ENCODE measurements at regions not wholly inside any gene's neighbourhood (a gene's known extent, or its start where the extent isn't known, plus 50 kb on each side); places are given as distances from the start of the nearest gene placed in this dataset.

GRCh38 chr11:104584823-104585222, 313.4 kb downstream of the CASP12 start:
- no peak overlapping the region for H3K4me3 Mint-ChIP-seq
- H3K27ac Mint-ChIP-seq: no peak overlapping the region
- no peaks in the 10 kb centered on the region for H3K36me3 Mint-ChIP-seq (ENCODE audit: insufficient read depth in 2 of 2)
- no peaks in the 10 kb centered on the region for H3K9me3 Mint-ChIP-seq
- ATAC-seq (replicated peaks in 1 of 2): no peak
- H3K27me3 Mint-ChIP-seq (ENCODE audit: low read depth): peaks cover 14% of the 10 kb centered on the region
- DNase-seq: no peak
- no peaks in the 10 kb centered on the region for H3K4me1 Mint-ChIP-seq (ENCODE audit: low read depth)

GRCh38 chr11:104583857-104584256, 314.4 kb downstream of the CASP12 start:
- no peaks in the 10 kb centered on the region for H3K9me3 Mint-ChIP-seq
- H3K27ac Mint-ChIP-seq: no peak overlapping the region
- H3K4me3 Mint-ChIP-seq: no peak overlapping the region
- ATAC-seq (replicated peaks in 1 of 2) (no peak), DNase-seq (no peak)
- H3K27me3 Mint-ChIP-seq (ENCODE audit: low read depth): peaks cover 14% of the 10 kb centered on the region
- no peaks in the 10 kb centered on the region for H3K36me3 Mint-ChIP-seq (ENCODE audit: insufficient read depth in 2 of 2)
- no peaks in the 10 kb centered on the region for H3K4me1 Mint-ChIP-seq (ENCODE audit: low read depth)

GRCh38 chr11:104582431-104582830, 315.8 kb downstream of the CASP12 start:
- Mint-ChIP-seq H3K4me1 (ENCODE audit: low read depth) (no peaks in the 10 kb centered on the region), H3K9me3 (no peaks in the 10 kb centered on the region), H3K27me3 (ENCODE audit: low read depth) (peaks cover 14% of the 10 kb centered on the region), H3K27ac (no peak overlapping the region), H3K36me3 (ENCODE audit: insufficient read depth in 2 of 2) (no peaks in the 10 kb centered on the region), H3K4me3 (no peak overlapping the region)
- no peak for DNase-seq
- ATAC-seq (replicated peaks in 1 of 2): no peak

- H3K36me3 Mint-ChIP-seq (ENCODE audit: insufficient read depth in 2 of 2): no peaks in the 10 kb centered on the region
- ATAC-seq (replicated peaks in 1 of 2): no peak
- peaks cover 14% of the 10 kb centered on the region for H3K27me3 Mint-ChIP-seq (ENCODE audit: low read depth)
Observed at GRCh38 chr11:104581246-104581980, 316.8 kb downstream of the CASP12 start.

GRCh38 chr11:104573441-104573990, 324.7 kb downstream of the CASP12 start:
- Mint-ChIP-seq H3K9me3 (peaks cover 3 to 6% of the 10 kb centered on the region in 2 donors), H3K27me3 (ENCODE audit: low read depth) (no peaks in the 10 kb centered on the region)

More at GRCh38 chr11:104581246-104581980, 316.8 kb downstream of the CASP12 start:
- no peak overlapping the region for H3K4me3 Mint-ChIP-seq
- no peaks in the 10 kb centered on the region for H3K9me3 Mint-ChIP-seq
- no peaks in the 10 kb centered on the region for H3K4me1 Mint-ChIP-seq (ENCODE audit: low read depth)
- DNase-seq: no peak
- no peak overlapping the region for H3K27ac Mint-ChIP-seq

GRCh38 chr11:104572279-104572678, 326.0 kb downstream of the CASP12 start:
- Mint-ChIP-seq H3K9me3 (peaks cover 3 to 6% of the 10 kb centered on the region in 2 donors), H3K27me3 (ENCODE audit: low read depth) (no peaks in the 10 kb centered on the region), H3K36me3 (ENCODE audit: insufficient read depth in 2 of 2) (no peaks in the 10 kb centered on the region), H3K27ac (no peak overlapping the region), H3K4me1 (ENCODE audit: low read depth) (no peaks in the 10 kb centered on the region), H3K4me3 (no peak overlapping the region)
- no peak for ATAC-seq (replicated peaks in 1 of 2)
- DNase-seq: no peak

More at GRCh38 chr11:104573441-104573990, 324.7 kb downstream of the CASP12 start:
- Mint-ChIP-seq H3K27ac (no peak overlapping the region), H3K36me3 (ENCODE audit: insufficient read depth in 2 of 2) (no peaks in the 10 kb centered on the region), H3K4me3 (no peak overlapping the region), H3K4me1 (ENCODE audit: low read depth) (no peaks in the 10 kb centered on the region)
- ATAC-seq (replicated peaks in 1 of 2) (no peak), DNase-seq (no peak)

GRCh38 chr11:104570078-104570701, 328.1 kb downstream of the CASP12 start:
- Mint-ChIP-seq H3K36me3 (ENCODE audit: insufficient read depth in 2 of 2) (peaks cover 0 to 3% of the 10 kb centered on the region in 2 donors), H3K4me1 (ENCODE audit: low read depth) (no peaks in the 10 kb centered on the region), H3K27me3 (ENCODE audit: low read depth) (no peaks in the 10 kb centered on the region), H3K27ac (no peak overlapping the region), H3K9me3 (peaks cover 5 to 7% of the 10 kb centered on the region in 2 donors), H3K4me3 (no peak overlapping the region)
- DNase-seq (no peak), ATAC-seq (replicated peaks in 1 of 2) (no peak)

GRCh38 chr11:104565583-104565961, 332.7 kb downstream of the CASP12 start:
- Mint-ChIP-seq H3K27ac (no peak overlapping the region), H3K27me3 (ENCODE audit: low read depth) (no peaks in the 10 kb centered on the region), H3K4me3 (no peak overlapping the region), H3K36me3 (ENCODE audit: insufficient read depth in 2 of 2) (peaks cover 0 to 3% of the 10 kb centered on the region in 2 donors), H3K9me3 (peaks cover 2 to 4% of the 10 kb centered on the region in 2 donors), H3K4me1 (ENCODE audit: low read depth) (no peaks in the 10 kb centered on the region)
- DNase-seq (no peak), ATAC-seq (replicated peaks in 1 of 2) (no peak)

- Mint-ChIP-seq H3K4me3 (no peak overlapping the region), H3K27me3 (ENCODE audit: low read depth) (no peaks in the 10 kb centered on the region)
Observed at GRCh38 chr11:104564921-104565582, 333.2 kb downstream of the CASP12 start.

GRCh38 chr11:104556606-104557301, 341.5 kb downstream of the CASP12 start:
- H3K27me3 Mint-ChIP-seq (ENCODE audit: low read depth): peaks cover 7% of the 10 kb centered on the region
- H3K36me3 Mint-ChIP-seq (ENCODE audit: insufficient read depth in 2 of 2): no peaks in the 10 kb centered on the region
- no peaks in the 10 kb centered on the region for H3K9me3 Mint-ChIP-seq
- no peak overlapping the region for H3K27ac Mint-ChIP-seq
- H3K4me3 Mint-ChIP-seq: no peak overlapping the region
- DNase-seq: no peak
- no peak for ATAC-seq (replicated peaks in 1 of 2)
- no peaks in the 10 kb centered on the region for H3K4me1 Mint-ChIP-seq (ENCODE audit: low read depth)

More at GRCh38 chr11:104564921-104565582, 333.2 kb downstream of the CASP12 start:
- no peak for DNase-seq
- no peak for ATAC-seq (replicated peaks in 1 of 2)
- Mint-ChIP-seq H3K27ac (no peak overlapping the region), H3K9me3 (peaks cover 2 to 3% of the 10 kb centered on the region in 2 donors), H3K4me1 (ENCODE audit: low read depth) (no peaks in the 10 kb centered on the region), H3K36me3 (ENCODE audit: insufficient read depth in 2 of 2) (peaks cover 0 to 3% of the 10 kb centered on the region in 2 donors)

GRCh38 chr11:104549019-104549418, 349.2 kb downstream of the CASP12 start:
- Mint-ChIP-seq H3K4me1 (ENCODE audit: low read depth) (no peaks in the 10 kb centered on the region), H3K4me3 (no peak overlapping the region), H3K27me3 (ENCODE audit: low read depth) (no peaks in the 10 kb centered on the region), H3K36me3 (ENCODE audit: insufficient read depth in 2 of 2) (no peaks in the 10 kb centered on the region), H3K9me3 (no peaks in the 10 kb centered on the region), H3K27ac (no peak overlapping the region)
- DNase-seq (no peak), ATAC-seq (replicated peaks in 1 of 2) (no peak)

- DNase-seq: no peak
- Mint-ChIP-seq H3K27ac (no peak overlapping the region), H3K4me1 (ENCODE audit: low read depth) (no peaks in the 10 kb centered on the region), H3K27me3 (ENCODE audit: low read depth) (no peaks in the 10 kb centered on the region), H3K4me3 (no peak overlapping the region), H3K36me3 (ENCODE audit: insufficient read depth in 2 of 2) (no peaks in the 10 kb centered on the region), H3K9me3 (no peaks in the 10 kb centered on the region)
- peak in 1 of 2 donors; percentile 63 for ATAC-seq (replicated peaks in 1 of 2)
Observed at GRCh38 chr11:104547996-104548661, 350.1 kb downstream of the CASP12 start.
